Peyer's patch (tissue), 4 donors: ENCODE measurements at regions not wholly inside any gene's neighbourhood (a gene's known extent, or its start where the extent isn't known, plus 50 kb on each side); places are given as distances from the start of the nearest gene placed in this dataset.

Experiments
- CTCF ChIP-seq, 6 experiments: fragments of 450-650 bp in 4 of 6; fragments of 200-600 bp in 2 of 6; sonication (generic) in 1 of 6; IDR thresholded peaks; one replicate each; pipeline ENCODE4 v1.5.1; 2017 to 2019; ENCODE audit warnings: antibody characterized with exemption in 6 of 6, mild to moderate bottlenecking in 3 of 6, moderate library complexity in 1 of 6
- POLR2A ChIP-seq, 2 donors: fragments of 450-650 bp; IDR thresholded peaks; one replicate each; pipeline ENCODE4 v1.5.1; 2017; ENCODE audit warnings: antibody characterized with exemption in 2 of 2, mild to moderate bottlenecking in 2 of 2, moderate library complexity in 2 of 2

GRCh38 chr7:63042730-63043511 lies 955.7 kb upstream of the ZNF722 start:
- no peak for TF ChIP-seq CTCF (IDR thresholded peaks at IDR 0.05)
- no peak for TF ChIP-seq POLR2A (IDR thresholded peaks at IDR 0.05)
